Thoracic aorta (tissue), 2 donors: ENCODE measurements at regions not wholly inside any gene's neighbourhood (a gene's known extent, or its start where the extent isn't known, plus 50 kb on each side); places are given as distances from the start of the nearest gene placed in this dataset.

Source experiments
- ATAC-seq: fragments of 150-250 bp; one replicate; pipeline ENCODE4 v1.8.0; 2017; ENCODE audit warnings: low read depth; ENCODE audit not compliant: insufficient number of reproducible peaks, low FRiP score
- DNase-seq: peaks from one replicate; pipeline ENCODE4 v3.0.0-alpha.2; 2020; ENCODE audit warnings: low spot score
- H3K27ac ChIP-seq, 2 donors: fragments of 200-600 bp; sonication (generic); 1 replicate in 1 of 2; 2 replicates in 1 of 2; pipeline ENCODE4 v1.5.1; 2016; ENCODE audit warnings: mild to moderate bottlenecking in 2 of 2, moderate library complexity in 2 of 2
- H3K27me3 ChIP-seq: fragments of 200-600 bp; sonication (generic); replicated peaks from 2 replicates; pipeline ENCODE4 v1.6.0; 2016; ENCODE audit warnings: mild to moderate bottlenecking; ENCODE audit not compliant: insufficient read depth
- H3K36me3 ChIP-seq: fragments of 200-600 bp; sonication (generic); one replicate; pipeline ENCODE4 v1.5.1; 2016
- H3K4me1 ChIP-seq, 2 donors: fragments of 200-600 bp; sonication (generic); 1 replicate in 1 of 2; 2 replicates in 1 of 2; pipeline versions ENCODE4 v1.5.1 to v1.6.0; 2016; ENCODE audit warnings: low read depth in 2 of 2, mild to moderate bottlenecking in 1 of 2; ENCODE audit not compliant: control insufficient read depth in 1 of 2
- H3K4me3 ChIP-seq: fragments of 200-600 bp; sonication (generic); 2 replicates; pipeline ENCODE4 v1.5.1; 2016; ENCODE audit warnings: mild to moderate bottlenecking
- H3K9me3 ChIP-seq: fragments of 200-600 bp; sonication (generic); 2 replicates; pipeline ENCODE4 v1.5.1; 2016
- TF ChIP-seq, protein P1 (sequence below): fragments of 200-600 bp; sonication (generic); IDR thresholded peaks from one replicate; pipeline ENCODE4 v1.5.1; 2019; ENCODE audit warnings: antibody characterized with exemption

DNA sequence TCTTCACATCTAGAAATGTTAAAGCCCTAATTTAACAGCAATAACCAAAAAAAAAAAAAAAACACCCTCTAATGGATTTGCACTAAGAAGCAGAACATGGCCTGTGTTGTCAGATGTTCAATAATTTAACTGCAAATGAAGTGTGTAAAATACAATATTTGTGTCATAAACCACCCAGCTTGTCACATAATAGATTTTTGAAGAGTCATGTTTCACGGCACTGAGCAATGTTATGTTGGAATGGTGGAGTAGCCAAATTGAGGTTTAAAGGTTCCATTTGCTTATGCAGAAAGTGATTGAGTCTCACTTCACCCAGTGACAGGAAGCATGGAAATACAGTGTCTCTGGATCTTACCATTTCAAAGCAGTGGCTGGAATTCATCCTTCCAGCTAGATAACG lies 173.2 kb upstream of the XYLT1 start:
- no peaks in the 10 kb centered on the region for H3K36me3 ChIP-seq
- H3K27ac ChIP-seq: no peak overlapping the region
- ATAC-seq (no peak), DNase-seq (no peak)
- H3K4me3 ChIP-seq: no peak overlapping the region
- no peaks in the 10 kb centered on the region for H3K27me3 ChIP-seq
- H3K9me3 ChIP-seq: peaks cover 4% of the 10 kb centered on the region
- TF ChIP-seq, protein P1, sequence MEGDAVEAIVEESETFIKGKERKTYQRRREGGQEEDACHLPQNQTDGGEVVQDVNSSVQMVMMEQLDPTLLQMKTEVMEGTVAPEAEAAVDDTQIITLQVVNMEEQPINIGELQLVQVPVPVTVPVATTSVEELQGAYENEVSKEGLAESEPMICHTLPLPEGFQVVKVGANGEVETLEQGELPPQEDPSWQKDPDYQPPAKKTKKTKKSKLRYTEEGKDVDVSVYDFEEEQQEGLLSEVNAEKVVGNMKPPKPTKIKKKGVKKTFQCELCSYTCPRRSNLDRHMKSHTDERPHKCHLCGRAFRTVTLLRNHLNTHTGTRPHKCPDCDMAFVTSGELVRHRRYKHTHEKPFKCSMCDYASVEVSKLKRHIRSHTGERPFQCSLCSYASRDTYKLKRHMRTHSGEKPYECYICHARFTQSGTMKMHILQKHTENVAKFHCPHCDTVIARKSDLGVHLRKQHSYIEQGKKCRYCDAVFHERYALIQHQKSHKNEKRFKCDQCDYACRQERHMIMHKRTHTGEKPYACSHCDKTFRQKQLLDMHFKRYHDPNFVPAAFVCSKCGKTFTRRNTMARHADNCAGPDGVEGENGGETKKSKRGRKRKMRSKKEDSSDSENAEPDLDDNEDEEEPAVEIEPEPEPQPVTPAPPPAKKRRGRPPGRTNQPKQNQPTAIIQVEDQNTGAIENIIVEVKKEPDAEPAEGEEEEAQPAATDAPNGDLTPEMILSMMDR: no peak
- H3K4me1 ChIP-seq: no peaks in the 10 kb centered on the region

DNA sequence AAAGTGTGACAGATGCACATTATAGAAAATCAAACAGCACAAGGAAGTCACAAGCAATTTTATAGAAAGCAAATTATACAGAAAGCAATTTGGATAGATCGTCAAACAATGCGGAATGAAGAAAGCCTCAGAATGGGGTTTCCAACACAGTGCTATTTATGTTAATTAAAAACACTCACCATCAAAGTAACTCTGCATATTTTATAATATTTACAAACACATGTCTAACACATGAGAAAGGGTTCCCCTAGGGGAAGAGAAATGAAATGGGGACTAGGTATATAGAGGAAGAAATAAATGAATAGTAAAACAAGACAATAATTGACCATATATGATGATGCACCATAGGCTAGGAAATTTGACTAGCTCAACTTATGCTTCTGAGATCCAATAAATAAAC lies 171.2 kb upstream of the XYLT1 start:
- Histone ChIP-seq H3K27me3 (no peaks in the 10 kb centered on the region), H3K36me3 (no peaks in the 10 kb centered on the region), H3K4me1 (no peaks in the 10 kb centered on the region), H3K27ac (no peak overlapping the region), H3K9me3 (peaks cover 4% of the 10 kb centered on the region), H3K4me3 (no peak overlapping the region)
- TF ChIP-seq, protein P1: no peak
- DNase-seq: no peak
- ATAC-seq: no peak

DNA sequence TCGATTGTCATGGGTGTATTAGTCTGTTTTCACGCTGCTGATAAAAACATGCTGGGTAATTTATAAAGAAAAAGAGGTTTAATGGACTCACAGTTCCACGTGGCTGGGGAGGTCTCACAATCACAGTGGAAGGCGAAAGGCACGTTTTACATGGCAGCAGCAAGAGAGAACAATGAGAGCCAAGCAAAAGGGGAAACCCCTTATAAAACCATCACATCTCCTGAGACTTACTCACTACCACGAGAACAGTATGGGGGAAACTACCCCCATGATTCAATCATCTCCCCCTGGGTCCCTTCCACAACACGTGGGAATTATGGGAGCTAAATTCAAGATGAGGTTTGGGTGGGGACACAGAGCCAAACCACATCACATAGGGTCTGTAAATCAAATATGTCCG lies 167.4 kb upstream of the XYLT1 start:
- no peaks in the 10 kb centered on the region for H3K4me1 ChIP-seq
- DNase-seq (no peak), ATAC-seq (no peak)
- no peaks in the 10 kb centered on the region for H3K9me3 ChIP-seq
- no peak overlapping the region for H3K4me3 ChIP-seq
- TF ChIP-seq, protein P1: no peak
- no peaks in the 10 kb centered on the region for H3K27me3 ChIP-seq
- H3K36me3 ChIP-seq: no peaks in the 10 kb centered on the region
- no peak overlapping the region for H3K27ac ChIP-seq

DNA sequence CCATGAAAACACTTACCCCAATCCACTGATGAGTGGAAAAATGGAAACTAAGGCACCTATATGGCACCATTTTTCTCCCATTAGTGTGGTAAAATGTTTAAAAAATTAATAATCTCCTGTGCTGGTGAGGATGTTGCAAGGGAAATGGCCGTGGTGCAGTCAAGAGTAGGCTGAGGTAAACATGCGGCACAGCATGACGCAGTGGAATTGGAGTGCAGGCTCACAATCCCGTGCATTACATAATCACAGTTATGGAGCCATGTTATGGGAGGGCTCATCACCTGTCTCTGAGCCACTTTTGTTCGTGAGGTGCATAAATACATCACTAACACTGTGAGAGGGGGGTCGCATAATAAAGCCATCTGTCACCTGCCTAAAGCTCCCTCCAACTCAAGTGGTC lies 164.4 kb upstream of the XYLT1 start:
- H3K4me1 ChIP-seq: no peaks in the 10 kb centered on the region
- no peaks in the 10 kb centered on the region for H3K9me3 ChIP-seq
- H3K36me3 ChIP-seq: no peaks in the 10 kb centered on the region
- H3K27me3 ChIP-seq: no peaks in the 10 kb centered on the region
- ATAC-seq (no peak), DNase-seq (no peak)
- no peak overlapping the region for H3K27ac ChIP-seq
- TF ChIP-seq, protein P1: no peak
- H3K4me3 ChIP-seq: no peak overlapping the region

DNA sequence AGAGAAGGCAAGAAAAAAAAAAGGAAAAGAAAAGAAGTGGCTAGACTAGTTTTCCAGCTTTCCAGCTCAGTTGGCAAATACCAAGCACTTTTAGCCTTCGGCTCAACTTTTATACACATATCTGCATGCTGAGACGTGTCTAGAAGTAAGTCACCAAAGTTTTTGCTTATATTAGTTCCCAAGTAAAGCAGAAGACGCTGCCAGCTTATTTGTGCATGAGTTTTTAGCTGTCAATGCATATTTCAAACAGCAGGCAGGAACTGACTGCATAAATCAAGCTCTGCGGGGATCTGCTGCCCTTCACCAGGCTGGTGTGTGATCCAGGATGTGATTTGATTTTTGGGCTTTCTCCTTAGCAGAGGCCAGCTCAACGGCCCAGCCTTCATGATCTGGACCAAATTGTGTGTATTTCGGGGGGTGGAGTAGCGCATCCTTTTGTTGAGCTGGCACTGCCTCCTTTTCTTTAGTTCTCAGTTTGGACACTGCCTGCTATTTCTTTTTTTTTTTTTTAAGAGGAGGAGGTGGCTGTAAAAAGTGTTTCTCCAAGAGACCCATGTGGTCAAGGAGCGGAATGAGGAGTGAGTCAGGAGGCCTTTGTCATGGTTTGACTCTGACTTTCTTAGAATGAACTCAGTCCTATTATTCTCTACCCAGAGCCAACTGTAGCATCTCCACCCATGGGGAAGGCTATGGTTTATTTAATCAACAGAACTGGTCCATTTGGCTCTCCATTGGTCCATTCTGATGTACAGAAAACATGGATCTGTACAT lies 162.6 kb upstream of the XYLT1 start:
- H3K27me3 ChIP-seq: no peaks in the 10 kb centered on the region
- H3K9me3 ChIP-seq: no peaks in the 10 kb centered on the region
- no peaks in the 10 kb centered on the region for H3K36me3 ChIP-seq
- ATAC-seq: no peak
- H3K4me3 ChIP-seq: no peak overlapping the region
- H3K27ac ChIP-seq: no peak overlapping the region
- no peaks in the 10 kb centered on the region for H3K4me1 ChIP-seq
- TF ChIP-seq, protein P1: no peak
- DNase-seq: no peak
